ENCODE measurements at regions not wholly inside any gene's neighbourhood (a gene's known extent, or its start where the extent isn't known, plus 50 kb on each side); places are given as distances from the start of the nearest gene placed in this dataset.

DNA sequence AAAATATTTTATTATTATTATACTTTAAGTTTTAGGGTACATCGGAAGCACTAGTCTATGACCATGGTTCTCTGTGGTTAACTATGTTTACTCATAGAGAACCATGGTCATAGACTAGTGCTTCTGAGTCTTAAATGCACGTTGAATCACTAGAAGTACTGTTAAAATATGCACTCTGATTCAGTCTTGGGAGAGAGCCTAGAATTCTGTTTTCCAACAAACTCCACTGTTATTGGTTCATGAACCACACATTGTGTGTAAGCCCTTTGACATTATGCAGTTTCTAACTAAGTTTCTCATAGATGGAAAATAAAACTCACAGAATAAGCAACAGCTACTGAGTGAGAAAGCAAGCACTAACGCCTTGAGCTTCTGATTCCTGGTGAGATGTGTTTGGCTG lies 1120.6 kb downstream of the SORCS1 start:
- H3K9me3 ChIP-seq: no peaks in the 10 kb centered on the region
- TF ChIP-seq POLR2A (IDR thresholded peaks at IDR 0.05) (no peak), CTCF (IDR thresholded peaks at IDR 0.05) (no peak), EP300 (IDR thresholded peaks at IDR 0.05) (no peak), POLR2AphosphoS5 (IDR thresholded peaks at IDR 0.05) (no peak)
- H3K36me3 ChIP-seq: no peaks in the 10 kb centered on the region
- no peaks in the 10 kb centered on the region for H3K27me3 ChIP-seq
- WGBS, 2 donors (ENCODE audit: low coverage in 1 of 2): 24 to 50% methylated on average over 3 of the region's 3 CpGs
- no peak overlapping the region for H3K27ac ChIP-seq
- H3K4me1 ChIP-seq: no peaks in the 10 kb centered on the region
- peak; percentile 31 for ATAC-seq
- no peak overlapping the region for H3K4me3 ChIP-seq

GRCh38 chr10:106038246-106038645 lies 1126.3 kb downstream of the SORCS1 start:
- peaks cover 0 to 4% (median 0%) of the 10 kb centered on the region in 3 donors for H3K9me3 ChIP-seq
- 85 to 100% methylated on average over 1 of the region's 1 CpG for WGBS, 2 donors (ENCODE audit: low coverage in 1 of 2)
- no peaks in the 10 kb centered on the region for H3K4me1 ChIP-seq
- no peak overlapping the region for H3K4me3 ChIP-seq
- no peaks in the 10 kb centered on the region for H3K36me3 ChIP-seq
- TF ChIP-seq POLR2AphosphoS5 (IDR thresholded peaks at IDR 0.05): no peak
- TF ChIP-seq POLR2A (IDR thresholded peaks at IDR 0.05): no peak
- no peak for TF ChIP-seq EP300 (IDR thresholded peaks at IDR 0.05)
- TF ChIP-seq CTCF (IDR thresholded peaks at IDR 0.05): no peak
- H3K27me3 ChIP-seq: no peaks in the 10 kb centered on the region
- ATAC-seq: no peak
- H3K27ac ChIP-seq: no peak overlapping the region

GRCh38 chr10:106033065-106033464 lies 1131.4 kb downstream of the SORCS1 start:
- Histone ChIP-seq H3K27ac (no peak overlapping the region), H3K4me3 (no peak overlapping the region), H3K36me3 (no peaks in the 10 kb centered on the region), H3K4me1 (no peaks in the 10 kb centered on the region), H3K27me3 (no peaks in the 10 kb centered on the region), H3K9me3 (peaks cover 0 to 4% (median 0%) of the 10 kb centered on the region in 3 donors)
- no peak for ATAC-seq
- no peak for TF ChIP-seq EP300 (IDR thresholded peaks at IDR 0.05)
- TF ChIP-seq CTCF (IDR thresholded peaks at IDR 0.05): no peak
- no peak for TF ChIP-seq POLR2AphosphoS5 (IDR thresholded peaks at IDR 0.05)
- TF ChIP-seq POLR2A (IDR thresholded peaks at IDR 0.05): no peak

GRCh38 chr10:106032450-106033002 lies 1132.0 kb downstream of the SORCS1 start:
- Histone ChIP-seq H3K9me3 (peaks cover 0 to 4% (median 0%) of the 10 kb centered on the region in 3 donors), H3K4me1 (no peaks in the 10 kb centered on the region), H3K27me3 (no peaks in the 10 kb centered on the region), H3K27ac (no peak overlapping the region), H3K36me3 (no peaks in the 10 kb centered on the region), H3K4me3 (no peak overlapping the region)
- no peak for ATAC-seq
- TF ChIP-seq POLR2A (IDR thresholded peaks at IDR 0.05): no peak
- 58 to 59% methylated on average over 1 of the region's 1 CpG for WGBS, 2 donors (ENCODE audit: low coverage in 1 of 2)

DNA sequence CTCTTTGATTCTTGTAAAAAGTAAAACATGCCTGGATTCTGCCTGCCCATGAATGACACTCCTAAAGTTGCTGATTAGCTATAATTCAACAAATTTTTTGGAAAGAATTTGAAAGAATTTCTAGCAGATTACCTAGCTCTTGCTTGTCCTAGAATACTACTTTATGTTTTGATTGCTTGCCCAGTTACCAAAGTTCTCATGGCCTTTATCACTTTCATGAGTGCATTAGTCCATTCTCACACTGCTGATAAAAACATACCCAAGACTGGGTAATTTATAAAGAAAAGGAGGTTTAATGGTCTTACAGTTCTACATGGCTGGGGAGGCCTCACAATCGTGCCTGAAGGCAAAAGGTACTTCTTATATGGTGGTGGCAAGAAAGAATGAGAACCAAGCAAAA lies 1137.3 kb downstream of the SORCS1 start:
- ATAC-seq: no peak
- Histone ChIP-seq H3K4me1 (no peaks in the 10 kb centered on the region), H3K9me3 (no peaks in the 10 kb centered on the region), H3K27ac (no peak overlapping the region), H3K36me3 (no peaks in the 10 kb centered on the region), H3K4me3 (no peak overlapping the region), H3K27me3 (no peaks in the 10 kb centered on the region)
- TF ChIP-seq CTCF (IDR thresholded peaks at IDR 0.05) (no peak), POLR2A (IDR thresholded peaks at IDR 0.05) (no peak), EP300 (IDR thresholded peaks at IDR 0.05) (no peak), POLR2AphosphoS5 (IDR thresholded peaks at IDR 0.05) (no peak)
- 50 to 63% methylated on average over 1 of the region's 1 CpG for WGBS, 2 donors (ENCODE audit: low coverage in 1 of 2)
